ENCODE measurements at regions not wholly inside any gene's neighbourhood (a gene's known extent, or its start where the extent isn't known, plus 50 kb on each side); places are given as distances from the start of the nearest gene placed in this dataset.

DNA sequence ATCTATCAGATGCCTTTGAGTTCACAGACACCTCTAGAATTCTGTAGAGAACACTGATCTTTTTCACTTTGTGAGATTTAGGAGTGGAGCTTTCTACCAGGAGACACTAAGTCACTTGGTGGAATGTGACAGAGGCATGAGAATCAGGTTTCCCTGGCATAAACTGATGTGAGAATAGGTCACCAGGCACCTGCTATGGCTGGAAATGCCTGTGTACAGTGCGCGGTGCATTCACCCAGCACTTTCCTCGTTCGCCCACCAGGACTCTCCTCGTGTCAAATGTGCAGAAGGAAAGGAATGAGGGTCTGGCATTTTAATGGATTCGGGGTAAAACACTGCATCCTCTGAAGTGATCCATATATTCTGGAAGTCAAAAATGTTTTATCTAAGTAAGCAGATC lies 281.8 kb upstream of the TUT7 start:
- H3K27ac ChIP-seq: no peak overlapping the region
- H3K4me3 ChIP-seq: no peak overlapping the region
- no peaks in the 10 kb centered on the region for H3K4me1 ChIP-seq
- TF ChIP-seq, protein P1, sequence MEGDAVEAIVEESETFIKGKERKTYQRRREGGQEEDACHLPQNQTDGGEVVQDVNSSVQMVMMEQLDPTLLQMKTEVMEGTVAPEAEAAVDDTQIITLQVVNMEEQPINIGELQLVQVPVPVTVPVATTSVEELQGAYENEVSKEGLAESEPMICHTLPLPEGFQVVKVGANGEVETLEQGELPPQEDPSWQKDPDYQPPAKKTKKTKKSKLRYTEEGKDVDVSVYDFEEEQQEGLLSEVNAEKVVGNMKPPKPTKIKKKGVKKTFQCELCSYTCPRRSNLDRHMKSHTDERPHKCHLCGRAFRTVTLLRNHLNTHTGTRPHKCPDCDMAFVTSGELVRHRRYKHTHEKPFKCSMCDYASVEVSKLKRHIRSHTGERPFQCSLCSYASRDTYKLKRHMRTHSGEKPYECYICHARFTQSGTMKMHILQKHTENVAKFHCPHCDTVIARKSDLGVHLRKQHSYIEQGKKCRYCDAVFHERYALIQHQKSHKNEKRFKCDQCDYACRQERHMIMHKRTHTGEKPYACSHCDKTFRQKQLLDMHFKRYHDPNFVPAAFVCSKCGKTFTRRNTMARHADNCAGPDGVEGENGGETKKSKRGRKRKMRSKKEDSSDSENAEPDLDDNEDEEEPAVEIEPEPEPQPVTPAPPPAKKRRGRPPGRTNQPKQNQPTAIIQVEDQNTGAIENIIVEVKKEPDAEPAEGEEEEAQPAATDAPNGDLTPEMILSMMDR (IDR thresholded peaks at IDR 0.05): no peak
- no peaks in the 10 kb centered on the region for H3K9me3 ChIP-seq
- H3K27me3 ChIP-seq: no peaks in the 10 kb centered on the region
- no peaks in the 10 kb centered on the region for H3K36me3 ChIP-seq
- intact Hi-C loops (cut with DNase I): loop anchor here (10.0 kb wide), 1 partner anchor 689 kb away; no protein-coding TSS in a partner anchor
- no peak for DNase-seq (ENCODE audit: low spot score in 2 of 2)

DNA sequence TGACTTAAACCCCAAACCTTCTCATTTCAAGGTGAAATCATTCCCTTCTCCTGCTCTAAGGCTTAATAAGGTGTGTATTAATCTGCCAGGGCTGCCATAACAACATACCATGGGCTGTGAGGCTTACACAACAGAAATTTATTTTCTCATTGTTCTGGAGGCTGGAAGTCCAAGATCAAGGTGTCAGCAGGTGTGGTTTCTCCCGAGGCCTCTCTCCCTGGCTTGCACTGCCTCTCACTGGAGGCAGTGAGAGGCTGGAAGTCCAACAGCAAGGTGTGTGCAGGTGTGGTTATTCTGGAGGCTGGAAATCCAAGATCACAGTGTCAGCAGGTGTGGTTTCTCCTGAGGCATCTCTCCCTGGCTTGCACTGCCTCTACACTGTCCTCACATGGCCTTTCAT lies 280.3 kb upstream of the TUT7 start:
- H3K36me3 ChIP-seq: no peaks in the 10 kb centered on the region
- H3K27ac ChIP-seq: no peak overlapping the region
- intact Hi-C loops (cut with DNase I): loop anchor here (10.0 kb wide), 1 partner anchor 690 kb away; no protein-coding TSS in a partner anchor
- TF ChIP-seq, protein P1 (IDR thresholded peaks at IDR 0.05): no peak
- H3K27me3 ChIP-seq: no peaks in the 10 kb centered on the region
- DNase-seq (ENCODE audit: low spot score in 2 of 2): no peak
- no peaks in the 10 kb centered on the region for H3K4me1 ChIP-seq
- no peaks in the 10 kb centered on the region for H3K9me3 ChIP-seq
- no peak overlapping the region for H3K4me3 ChIP-seq

DNA sequence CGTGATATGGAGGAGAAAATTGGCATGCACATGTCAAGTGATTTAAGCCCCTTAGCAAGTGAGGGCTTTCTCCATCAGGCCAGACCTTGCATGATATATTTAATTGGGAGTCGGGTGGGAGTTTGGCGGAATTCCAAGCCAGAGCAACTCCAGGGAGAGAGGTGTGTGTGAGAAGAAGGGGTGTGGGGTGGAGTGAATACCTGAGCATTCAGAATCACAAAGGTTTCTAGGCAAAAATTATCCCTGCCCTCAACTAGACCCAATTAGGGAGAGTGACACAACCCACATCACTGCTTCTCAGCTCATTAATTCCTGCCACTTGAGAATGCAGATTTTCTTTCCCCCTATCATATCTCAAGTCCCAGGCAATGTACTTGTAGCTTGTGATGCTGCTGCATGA lies 279.7 kb upstream of the TUT7 start:
- no peaks in the 10 kb centered on the region for H3K9me3 ChIP-seq
- H3K4me3 ChIP-seq: no peak overlapping the region
- no peaks in the 10 kb centered on the region for H3K27me3 ChIP-seq
- intact Hi-C loops (cut with DNase I): loop anchor here (10.0 kb wide), 1 partner anchor 691 kb away; no protein-coding TSS in a partner anchor
- DNase-seq (ENCODE audit: low spot score in 2 of 2): no peak
- H3K4me1 ChIP-seq: no peaks in the 10 kb centered on the region
- no peak overlapping the region for H3K27ac ChIP-seq
- no peaks in the 10 kb centered on the region for H3K36me3 ChIP-seq
- TF ChIP-seq, protein P1 (IDR thresholded peaks at IDR 0.05): no peak

DNA sequence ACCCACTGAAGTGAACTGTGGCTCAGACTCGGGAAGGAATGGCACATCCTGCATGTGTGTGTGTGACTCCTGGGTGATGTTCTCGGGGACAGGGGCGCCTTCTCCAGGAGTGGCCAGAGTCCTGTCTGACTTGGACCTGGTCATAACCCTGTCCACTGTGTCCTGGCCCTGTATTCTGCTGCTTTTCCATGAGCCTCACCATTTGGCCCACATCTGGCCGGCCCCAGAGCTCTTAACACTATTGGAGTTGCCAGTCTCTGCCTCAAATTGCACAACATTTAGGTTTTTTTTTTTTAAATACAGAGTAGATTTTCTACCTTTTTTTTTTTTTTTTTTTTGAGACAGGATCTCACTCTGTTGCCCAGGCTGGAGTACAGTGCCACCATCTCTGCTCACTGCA lies 278.3 kb upstream of the TUT7 start:
- intact Hi-C loops (cut with DNase I): loop anchor here (10.0 kb wide), 1 partner anchor 692 kb away; no protein-coding TSS in a partner anchor
- DNase-seq (ENCODE audit: low spot score in 2 of 2): no peak
- Histone ChIP-seq H3K27ac (no peak overlapping the region), H3K4me1 (no peaks in the 10 kb centered on the region), H3K9me3 (no peaks in the 10 kb centered on the region), H3K4me3 (no peak overlapping the region), H3K27me3 (no peaks in the 10 kb centered on the region), H3K36me3 (no peaks in the 10 kb centered on the region)
- TF ChIP-seq, protein P1 (IDR thresholded peaks at IDR 0.05): no peak

DNA sequence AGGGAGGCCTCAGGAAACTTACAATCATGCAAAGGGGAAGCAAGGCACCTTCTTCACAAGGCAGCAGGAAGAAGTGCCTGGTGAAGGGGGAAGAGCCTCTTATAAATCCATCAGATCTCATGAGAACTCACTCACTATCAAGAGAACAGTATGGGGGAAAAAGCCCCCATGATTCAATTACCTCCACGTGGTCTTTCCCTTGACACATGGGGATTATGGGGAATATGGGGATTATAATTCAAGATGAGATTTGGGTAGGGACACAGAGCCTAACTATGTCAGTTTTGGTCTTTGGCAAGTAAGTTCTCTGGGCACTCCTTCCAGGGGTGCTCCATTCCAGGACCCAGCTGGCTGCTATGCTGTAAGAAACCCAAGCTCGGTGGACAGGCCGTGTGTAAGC lies 275.3 kb upstream of the TUT7 start:
- TF ChIP-seq, protein P1 (IDR thresholded peaks at IDR 0.05): no peak
- H3K27me3 ChIP-seq: no peaks in the 10 kb centered on the region
- no peak overlapping the region for H3K27ac ChIP-seq
- H3K4me1 ChIP-seq: no peaks in the 10 kb centered on the region
- no peak overlapping the region for H3K4me3 ChIP-seq
- DNase-seq (ENCODE audit: low spot score in 2 of 2): no peak
- H3K36me3 ChIP-seq: no peaks in the 10 kb centered on the region
- no peaks in the 10 kb centered on the region for H3K9me3 ChIP-seq
- intact Hi-C loops (cut with DNase I): no loop called here

DNA sequence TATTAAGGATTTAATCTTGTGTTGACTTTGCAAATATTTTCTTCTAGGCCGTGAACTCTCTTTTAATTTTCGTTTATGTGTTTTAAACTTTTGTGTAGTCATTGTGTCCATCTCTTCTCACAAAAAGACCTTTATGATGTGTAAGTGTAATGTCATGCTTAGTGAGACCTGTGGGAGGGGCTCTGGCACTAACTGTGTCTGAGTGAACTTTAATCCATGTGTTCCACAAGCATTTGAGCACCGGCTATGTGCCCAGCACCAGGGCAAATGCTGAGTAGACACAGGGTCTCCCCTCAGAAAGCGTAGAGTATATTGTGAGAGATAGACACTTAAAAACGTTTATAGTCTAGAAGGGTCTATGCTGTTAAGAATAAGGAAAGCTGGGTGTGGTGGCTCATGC lies 272.6 kb upstream of the TUT7 start:
- H3K4me3 ChIP-seq: no peak overlapping the region
- no peaks in the 10 kb centered on the region for H3K36me3 ChIP-seq
- H3K27me3 ChIP-seq: no peaks in the 10 kb centered on the region
- no peaks in the 10 kb centered on the region for H3K9me3 ChIP-seq
- no peaks in the 10 kb centered on the region for H3K4me1 ChIP-seq
- no peak for DNase-seq (ENCODE audit: low spot score in 2 of 2)
- intact Hi-C loops (cut with DNase I): no loop called here
- TF ChIP-seq, protein P1 (IDR thresholded peaks at IDR 0.05): no peak
- H3K27ac ChIP-seq: no peak overlapping the region
